Kidney (tissue), 13 donors: ENCODE measurements at regions not wholly inside any gene's neighbourhood (a gene's known extent, or its start where the extent isn't known, plus 50 kb on each side); places are given as distances from the start of the nearest gene placed in this dataset.
A peak's percentile ranks its signal among the peaks of the same experiment; 100 is the strongest.

Experiments used
- DNase-seq, 5 donors: peaks; one replicate each; pipeline ENCODE4 v3.0.0-alpha.2; 2013 to 2020
- FAIRE-seq: peaks from 2 replicates; lab custom pipeline; 2012; peaks lifted over from hg19 to GRCh38; lab: Jason Lieb, UNC
- H3K27ac ChIP-seq, 2 donors: one replicate each; pipeline ENCODE4 v1.7.0; 2013; ENCODE audit warnings: low read depth in 2 of 2, low read length in 2 of 2, inconsistent platforms in 1 of 2
- H3K27me3 ChIP-seq: one replicate; pipeline ENCODE4 v1.7.1; 2013; ENCODE audit warnings: low read length, inconsistent platforms; ENCODE audit not compliant: control insufficient read depth, insufficient read depth
- H3K36me3 ChIP-seq, 3 donors: one replicate each; pipeline versions ENCODE4 v1.7.0 to v1.7.1; 2013; ENCODE audit warnings: low read length in 3 of 3, control low read depth in 1 of 3, inconsistent platforms in 1 of 3; ENCODE audit not compliant: insufficient read depth in 3 of 3, control insufficient read depth in 2 of 3
- H3K4me1 ChIP-seq, 3 donors: one replicate each; pipeline versions ENCODE4 v1.7.0 to v1.7.1; 2013; ENCODE audit warnings: low read length in 3 of 3, inconsistent platforms in 1 of 3, low read depth in 1 of 3; ENCODE audit not compliant: control insufficient read depth in 2 of 3, insufficient read depth in 2 of 3
- H3K4me3 ChIP-seq, 3 donors: one replicate each; pipeline versions ENCODE4 v1.7.0 to v1.8.1; 2013; ENCODE audit warnings: low read length in 3 of 3, control low read depth in 1 of 3, inconsistent platforms in 1 of 3
- H3K9ac ChIP-seq, 3 donors: one replicate each; pipeline versions ENCODE4 v1.7.0 to v1.7.1; 2013; ENCODE audit warnings: low read length in 3 of 3, control low read depth in 1 of 3, inconsistent platforms in 1 of 3
- H3K9me3 ChIP-seq, 3 donors: one replicate each; pipeline versions ENCODE4 v1.7.0 to v1.7.1; 2013; ENCODE audit warnings: low read length in 3 of 3, control low read depth in 1 of 3, inconsistent platforms in 1 of 3; ENCODE audit not compliant: control insufficient read depth in 2 of 3, insufficient read depth in 1 of 3
- intact Hi-C: fragments of 100-400 bp; cut with DNase I; formaldehyde crosslinking; loops from one replicate; pipeline ENCODE4 v1.11.1; 2022
- TF ChIP-seq, protein P1 (sequence below): IDR thresholded peaks from 3 replicates; pipeline ENCODE4 v1.5.1; 2012; ENCODE audit warnings: mild to moderate bottlenecking, moderate library complexity, borderline replicate concordance; ENCODE audit not compliant: insufficient read depth; ENCODE audit errors: extremely low read depth
- donor health status: control.
- donor health status: control.
- donor health status: control.
- donor health status: control.
- donor health status: control.
- donor health status: DM: yes; HTN: yes; CAD: no.
- donor health status: Normal renal cell carcinoma (clear cell type).

DNA sequence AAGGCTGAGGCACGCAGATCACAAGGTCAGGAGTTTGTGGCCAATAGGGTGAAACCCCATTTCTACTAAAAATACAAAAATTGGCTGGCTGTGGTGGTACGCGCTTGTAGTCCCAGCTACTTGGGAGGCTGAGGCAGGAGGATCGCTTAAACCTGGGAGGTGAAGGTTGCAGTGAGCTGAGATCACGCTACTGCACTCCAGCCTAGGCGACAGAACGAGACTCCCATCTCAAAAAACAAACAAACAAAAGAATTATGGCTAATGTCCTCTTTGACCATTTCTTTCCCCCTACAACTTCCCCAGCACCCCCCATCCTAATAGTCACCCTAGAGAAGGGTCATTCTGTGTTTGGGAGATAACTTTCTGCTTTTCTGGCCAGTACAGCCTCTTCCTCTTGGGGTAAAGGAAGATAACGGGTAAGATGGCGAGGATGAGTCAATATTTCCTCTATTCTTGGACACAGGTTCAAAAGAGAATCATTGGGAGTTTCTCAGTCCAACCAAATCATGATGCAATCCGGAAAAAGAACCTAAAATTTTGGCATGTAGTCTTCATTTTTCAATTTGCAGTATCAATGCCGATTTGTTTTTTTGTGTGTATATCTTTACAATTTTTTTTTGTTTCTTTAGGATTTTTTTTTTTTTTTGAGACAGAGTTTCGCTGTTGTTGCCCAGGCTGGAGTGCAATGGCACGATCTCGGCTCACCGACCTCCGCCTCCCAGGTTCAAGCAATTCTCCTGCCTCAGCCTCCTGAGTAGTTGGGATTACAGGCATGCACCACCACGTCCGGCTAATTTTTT, 107.6 kb upstream of the MED13 start:
- no peak overlapping the region for H3K27ac ChIP-seq
- FAIRE-seq (no peak), DNase-seq (no peak)
- no peak overlapping the region for H3K4me3 ChIP-seq
- H3K9me3 ChIP-seq: no peaks in the 10 kb centered on the region
- no peaks in the 10 kb centered on the region for H3K36me3 ChIP-seq
- TF ChIP-seq, protein P1, sequence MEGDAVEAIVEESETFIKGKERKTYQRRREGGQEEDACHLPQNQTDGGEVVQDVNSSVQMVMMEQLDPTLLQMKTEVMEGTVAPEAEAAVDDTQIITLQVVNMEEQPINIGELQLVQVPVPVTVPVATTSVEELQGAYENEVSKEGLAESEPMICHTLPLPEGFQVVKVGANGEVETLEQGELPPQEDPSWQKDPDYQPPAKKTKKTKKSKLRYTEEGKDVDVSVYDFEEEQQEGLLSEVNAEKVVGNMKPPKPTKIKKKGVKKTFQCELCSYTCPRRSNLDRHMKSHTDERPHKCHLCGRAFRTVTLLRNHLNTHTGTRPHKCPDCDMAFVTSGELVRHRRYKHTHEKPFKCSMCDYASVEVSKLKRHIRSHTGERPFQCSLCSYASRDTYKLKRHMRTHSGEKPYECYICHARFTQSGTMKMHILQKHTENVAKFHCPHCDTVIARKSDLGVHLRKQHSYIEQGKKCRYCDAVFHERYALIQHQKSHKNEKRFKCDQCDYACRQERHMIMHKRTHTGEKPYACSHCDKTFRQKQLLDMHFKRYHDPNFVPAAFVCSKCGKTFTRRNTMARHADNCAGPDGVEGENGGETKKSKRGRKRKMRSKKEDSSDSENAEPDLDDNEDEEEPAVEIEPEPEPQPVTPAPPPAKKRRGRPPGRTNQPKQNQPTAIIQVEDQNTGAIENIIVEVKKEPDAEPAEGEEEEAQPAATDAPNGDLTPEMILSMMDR: no peak
- H3K27me3 ChIP-seq: no peaks in the 10 kb centered on the region
- H3K9ac ChIP-seq: no peak overlapping the region
- no peaks in the 10 kb centered on the region for H3K4me1 ChIP-seq
- intact Hi-C loops: no loop called here

DNA sequence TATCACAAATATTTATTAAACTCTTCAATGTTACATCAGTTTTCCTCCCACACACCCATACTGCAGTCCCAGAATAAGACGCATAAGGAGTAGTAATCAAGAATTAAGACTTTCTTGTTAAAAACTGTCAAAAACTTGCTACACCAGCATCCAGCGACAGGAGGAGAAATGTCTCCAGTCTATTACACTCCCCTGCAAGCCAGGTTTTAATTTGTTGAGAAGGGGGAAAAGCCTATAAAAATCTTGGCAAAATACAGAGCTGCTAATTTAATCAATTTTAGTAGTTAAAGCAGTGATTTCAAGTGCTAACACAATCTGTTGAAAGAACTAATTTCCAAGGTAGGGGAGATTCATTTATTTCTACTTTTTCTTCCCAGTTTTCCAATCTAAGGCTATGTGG, 102.0 kb upstream of the MED13 start:
- FAIRE-seq: no peak
- no peak for DNase-seq
- TF ChIP-seq, protein P1: no peak
- no peaks in the 10 kb centered on the region for H3K36me3 ChIP-seq
- no peaks in the 10 kb centered on the region for H3K27me3 ChIP-seq
- intact Hi-C loops: no loop called here
- H3K27ac ChIP-seq: no peak overlapping the region
- no peaks in the 10 kb centered on the region for H3K4me1 ChIP-seq
- no peak overlapping the region for H3K9ac ChIP-seq
- H3K9me3 ChIP-seq: no peaks in the 10 kb centered on the region
- H3K4me3 ChIP-seq: no peak overlapping the region

DNA sequence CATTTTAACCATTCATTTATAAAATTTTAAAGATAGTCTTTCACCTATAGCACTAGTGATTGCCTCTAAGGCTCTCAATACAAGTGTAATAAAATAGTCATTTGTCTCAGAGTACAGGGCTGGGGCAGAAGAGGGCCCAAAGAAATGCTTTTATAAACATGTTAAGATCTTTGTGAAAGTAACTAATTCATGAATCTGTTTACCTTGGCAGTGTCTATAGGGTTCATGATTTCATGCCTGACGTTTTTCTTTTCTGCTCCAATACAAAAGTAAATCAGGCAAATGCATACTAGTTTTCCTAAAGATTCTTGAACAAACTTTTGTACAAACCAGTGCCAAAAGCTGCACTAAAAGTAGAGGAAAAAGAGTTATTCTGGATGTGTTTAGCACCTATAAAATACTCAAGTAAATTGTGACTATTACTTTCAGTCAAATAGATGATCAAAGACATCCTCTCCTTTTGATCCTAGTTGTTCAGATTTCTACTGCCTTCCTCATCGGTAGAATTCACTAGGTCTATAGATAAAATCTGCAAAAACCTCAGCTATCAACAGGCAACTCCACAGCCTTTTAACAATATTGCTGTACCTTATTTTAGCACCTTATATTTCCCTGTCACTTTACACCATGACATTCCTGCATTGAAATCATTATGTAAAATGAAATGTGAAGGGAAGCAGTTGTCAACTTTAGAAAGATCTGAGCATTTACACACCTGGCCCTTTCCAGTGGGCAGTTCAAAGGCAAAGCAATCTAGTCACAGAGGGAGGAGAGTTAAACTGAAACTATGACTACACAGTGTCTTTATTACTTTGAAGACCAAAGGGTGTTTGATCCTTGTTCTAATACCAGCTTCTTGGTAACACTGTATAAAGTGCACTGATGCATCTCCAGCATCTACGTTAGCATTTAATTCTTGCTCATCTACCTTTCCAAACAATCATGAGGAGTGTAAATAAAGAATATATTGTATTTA, 100.0 kb upstream of the MED13 start:
- intact Hi-C loops: no loop called here
- DNase-seq (peak in 1 of 5 donors; percentile 10), FAIRE-seq (no peak)
- Histone ChIP-seq H3K9ac (no peak overlapping the region), H3K4me3 (no peak overlapping the region), H3K9me3 (no peaks in the 10 kb centered on the region), H3K36me3 (no peaks in the 10 kb centered on the region), H3K4me1 (no peaks in the 10 kb centered on the region), H3K27me3 (no peaks in the 10 kb centered on the region), H3K27ac (no peak overlapping the region)
- TF ChIP-seq, protein P1: no peak
